NCI-H82 treated with DMSO at 0.1 percent for 48 hours (cell line): ENCODE measurements at regions not wholly inside any gene's neighbourhood (a gene's known extent, or its start where the extent isn't known, plus 50 kb on each side); places are given as distances from the start of the nearest gene placed in this dataset.
"Not testable (repeated sequence)": the region's sequence is repeated elsewhere in the genome, so short reads cannot be mapped to it uniquely, and the experiment has no call there.

Source experiments
- DNase-seq: peaks from one replicate; lab custom pipeline; 2025; ENCODE audit not compliant: unreplicated experiment; lab: John Stamatoyannopoulos, UW

DNA sequence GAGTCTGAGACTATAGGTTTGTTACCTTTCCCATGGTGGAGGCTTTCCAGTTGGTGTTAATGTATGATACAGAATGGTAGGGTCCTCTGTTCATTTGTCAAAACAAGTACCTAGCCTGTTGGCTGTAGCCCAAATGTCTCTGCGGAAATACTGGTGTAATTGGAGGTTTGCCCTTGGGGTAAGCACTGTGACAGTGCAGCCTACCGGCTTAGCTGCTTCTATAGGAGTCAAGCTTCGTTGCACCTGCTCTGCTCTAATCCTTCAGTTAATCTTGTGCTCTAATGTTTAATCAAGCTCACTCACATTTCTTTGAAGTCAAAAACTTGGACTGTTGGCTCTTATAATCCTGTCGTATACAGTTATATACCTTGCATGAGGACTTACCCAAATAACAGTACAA, 203.4 kb downstream of the CCNG2 start:
- DNase-seq = peak; percentile 57

DNA sequence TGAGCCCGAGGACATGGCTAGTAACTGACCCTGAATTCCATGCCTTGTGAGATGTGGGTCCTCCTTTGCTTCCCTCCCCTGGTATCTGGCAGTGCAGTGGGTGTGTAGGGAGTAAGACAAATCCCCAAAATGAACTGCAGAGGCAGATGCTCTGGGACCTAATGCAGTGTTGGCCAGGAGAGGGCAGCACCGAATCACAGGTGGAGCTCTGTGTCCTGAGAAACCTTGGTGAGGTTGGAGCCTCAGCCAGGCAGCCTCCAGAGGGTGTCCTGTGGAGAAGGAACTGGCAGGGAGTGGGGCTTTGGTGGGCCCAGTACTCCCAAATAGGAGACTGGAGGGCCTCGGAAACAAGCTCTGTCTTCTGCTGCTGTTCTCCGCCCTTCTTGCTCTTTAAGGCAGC, 209.9 kb downstream of the CCNG2 start:
- not testable (repeated sequence) for DNase-seq

DNA sequence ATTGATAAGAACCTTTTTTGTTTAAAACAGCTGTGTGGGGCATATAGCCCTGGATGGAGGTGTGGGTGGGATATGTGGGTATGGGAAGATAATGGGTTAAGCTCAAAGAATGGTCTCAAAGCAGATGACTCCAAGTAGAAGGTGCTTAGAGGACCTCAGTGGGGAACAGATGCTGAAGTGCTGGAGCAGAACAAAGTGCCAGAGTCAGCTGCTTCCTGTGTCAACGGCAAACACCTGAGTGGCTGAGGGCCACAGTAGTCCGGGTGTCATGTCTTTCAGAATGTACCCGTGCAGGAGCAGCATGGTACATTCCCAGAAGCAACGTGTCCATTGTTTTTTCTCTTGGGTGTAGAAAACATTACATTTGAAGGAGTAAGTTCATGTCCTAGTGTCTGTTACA, 210.6 kb downstream of the CCNG2 start:
- DNase-seq = no peak

DNA sequence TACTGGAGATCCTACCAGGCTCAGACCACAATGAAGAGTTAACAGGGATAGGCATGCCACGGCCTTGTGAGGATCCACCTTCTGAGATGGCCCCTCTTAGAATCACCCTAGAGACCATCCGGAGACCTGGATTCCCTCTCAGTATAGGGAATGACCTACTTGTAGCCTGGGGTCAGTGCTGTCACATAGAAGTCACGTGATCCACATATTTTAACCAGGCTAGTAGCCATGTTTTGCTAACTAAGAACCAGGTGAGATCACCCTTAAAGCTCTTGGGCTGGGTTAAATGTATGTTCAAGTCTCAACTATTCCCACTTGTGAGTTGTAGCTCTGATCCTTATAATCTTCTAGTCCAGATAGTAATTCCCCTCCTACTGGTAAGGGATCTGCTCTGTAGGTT, 215.4 kb downstream of the CCNG2 start:
- no peak for DNase-seq

- DNase-seq = no peak
Measured at GRCh38 chr4:77375866-77376607, 219.0 kb downstream of the CCNG2 start.

DNA sequence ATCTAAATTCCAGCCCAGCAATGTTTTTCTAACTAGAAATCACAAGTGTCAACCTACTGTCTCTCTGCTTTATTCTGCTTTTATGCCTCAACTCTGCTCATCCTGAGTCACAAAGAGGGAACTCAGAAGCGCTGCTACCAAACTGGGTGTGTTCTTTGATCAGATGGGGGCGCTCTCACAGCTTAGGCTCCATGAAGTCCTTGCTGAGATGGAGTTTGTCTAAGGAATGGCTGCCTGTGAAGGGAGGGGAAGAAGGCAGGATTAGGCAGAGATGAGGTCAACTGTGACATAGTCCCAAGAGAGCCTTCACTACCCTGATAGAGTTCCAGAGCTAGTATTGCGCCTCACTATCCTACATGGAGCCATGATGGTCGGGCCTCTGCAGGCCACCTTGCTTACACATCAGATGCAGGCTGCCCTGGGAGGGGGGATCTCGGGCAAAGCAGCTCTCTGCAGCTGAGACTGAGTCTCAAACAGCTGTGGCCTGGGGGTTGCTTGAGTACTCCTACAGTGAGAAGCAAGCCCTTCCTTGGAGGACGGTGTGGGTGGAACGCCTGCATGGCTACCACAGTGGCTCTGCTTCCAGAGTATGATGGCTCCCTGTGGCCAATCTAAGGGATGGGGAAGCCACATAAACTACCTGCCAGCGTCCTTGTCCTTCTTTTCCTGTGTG, 219.9 kb downstream of the CCNG2 start:
- DNase-seq = no peak

- DNase-seq = no peak
Measured at GRCh38 chr4:77384094-77384493, 221.5 kb upstream of the CXCL13 start.

- peak; percentile 0 for DNase-seq
Measured at GRCh38 chr4:77385124-77385969, 220.3 kb upstream of the CXCL13 start.

GRCh38 chr4:77393996-77394395, 211.6 kb upstream of the CXCL13 start:
- no peak for DNase-seq

DNA sequence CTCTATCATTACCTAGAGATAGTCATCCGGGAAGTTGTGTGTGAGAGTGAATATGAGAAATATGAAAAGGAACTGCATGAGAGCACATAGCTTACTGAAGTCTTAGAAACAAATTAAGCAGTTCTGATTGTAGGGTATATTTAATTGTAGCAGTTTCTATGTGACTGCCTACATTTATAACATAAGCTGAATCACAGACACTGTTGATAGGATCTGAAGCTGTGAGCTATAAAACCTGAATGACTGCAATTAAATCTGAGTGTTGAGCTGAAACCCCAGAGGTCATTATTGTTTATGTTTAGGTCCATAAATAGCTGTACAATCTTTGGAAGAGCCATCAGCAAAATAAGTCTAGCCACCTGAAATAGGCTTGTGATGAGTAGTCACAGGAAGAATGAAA, 210.1 kb upstream of the CXCL13 start:
- no peak for DNase-seq

DNA sequence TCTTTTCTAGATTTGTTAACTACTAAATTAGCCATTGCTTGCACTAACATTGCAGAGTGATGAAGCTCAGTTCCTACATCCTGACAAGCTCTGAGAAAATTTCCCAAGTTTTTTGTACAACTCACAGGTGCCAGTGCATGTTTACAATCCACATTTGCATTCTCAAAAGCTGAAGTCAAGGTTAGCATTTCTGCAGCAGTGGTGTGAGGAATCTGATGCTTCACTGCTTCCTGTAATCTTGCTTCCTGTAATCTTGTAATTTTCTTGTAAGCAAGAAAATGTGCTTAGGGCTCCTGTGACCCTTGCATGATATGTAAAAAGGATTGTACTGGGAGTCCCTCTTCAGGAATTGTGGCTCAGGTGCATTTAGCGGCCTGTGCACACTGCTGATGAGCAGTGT, 207.4 kb upstream of the CXCL13 start:
- no peak for DNase-seq

GRCh38 chr4:77399831-77400230, 205.8 kb upstream of the CXCL13 start:
- DNase-seq = no peak

DNA sequence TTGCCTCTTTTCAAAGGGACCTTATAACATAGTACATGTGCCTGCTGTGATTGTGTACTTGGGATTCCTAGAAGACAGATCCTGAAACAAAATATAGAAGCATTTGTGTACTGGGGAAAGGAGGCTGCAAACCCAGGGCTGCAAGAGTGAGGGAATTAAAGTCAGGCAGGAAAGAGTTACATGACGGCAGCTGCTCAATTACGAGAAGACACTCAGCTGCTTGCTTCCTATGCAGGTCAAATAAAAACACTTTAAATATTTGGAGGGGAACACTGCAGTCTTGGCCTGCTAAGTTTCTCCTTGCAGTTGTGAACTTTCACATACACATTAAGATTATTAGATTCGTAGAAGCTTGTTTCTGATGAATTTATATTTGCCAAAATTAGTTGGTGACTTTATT, 191.9 kb upstream of the CXCL13 start:
- DNase-seq = no peak

GRCh38 chr4:77415689-77416088, 189.9 kb upstream of the CXCL13 start:
- no peak for DNase-seq

DNA sequence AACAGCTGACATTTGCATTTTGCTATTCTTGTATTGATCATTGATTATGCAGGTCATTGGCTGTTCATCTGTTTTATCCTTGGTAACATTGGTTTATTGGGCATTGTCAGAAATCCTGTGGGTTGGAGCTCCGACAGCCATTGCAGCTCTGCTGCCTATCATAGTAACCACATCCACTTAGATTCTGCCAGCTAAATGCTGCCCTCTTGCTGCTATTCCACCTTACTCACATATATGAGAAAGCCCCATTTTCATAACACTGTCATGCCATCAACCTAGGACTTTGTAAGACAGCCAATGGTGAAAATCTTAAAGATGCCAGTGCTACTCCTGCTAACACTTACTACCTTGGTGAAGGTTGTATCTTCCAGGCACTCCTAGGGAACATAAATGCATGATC, 187.3 kb upstream of the CXCL13 start:
- DNase-seq = no peak

DNA sequence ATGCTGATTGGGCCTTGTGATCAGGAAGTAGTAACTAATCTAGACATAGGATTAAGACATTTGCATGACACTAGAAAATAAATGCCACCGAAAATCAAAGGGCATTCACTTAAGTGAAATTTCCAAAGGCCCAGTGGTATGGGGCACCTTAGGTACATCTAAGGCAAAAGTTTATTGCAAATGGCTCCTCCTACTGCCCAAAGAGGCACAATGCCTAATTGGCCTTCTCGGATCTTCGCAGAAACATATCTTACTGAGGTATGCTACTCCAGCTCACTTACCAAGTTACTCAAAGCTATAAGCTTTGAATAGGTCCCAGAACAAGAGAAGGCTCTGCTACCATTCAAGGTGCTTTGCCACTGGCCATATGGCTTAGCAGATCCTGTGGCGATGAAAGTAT, 174.8 kb upstream of the CXCL13 start:
- no peak for DNase-seq

- DNase-seq = no peak
Measured at GRCh38 chr4:77431546-77431945, 174.1 kb upstream of the CXCL13 start.

- no peak for DNase-seq
Measured at GRCh38 chr4:77432717-77433417, 172.8 kb upstream of the CXCL13 start.

DNA sequence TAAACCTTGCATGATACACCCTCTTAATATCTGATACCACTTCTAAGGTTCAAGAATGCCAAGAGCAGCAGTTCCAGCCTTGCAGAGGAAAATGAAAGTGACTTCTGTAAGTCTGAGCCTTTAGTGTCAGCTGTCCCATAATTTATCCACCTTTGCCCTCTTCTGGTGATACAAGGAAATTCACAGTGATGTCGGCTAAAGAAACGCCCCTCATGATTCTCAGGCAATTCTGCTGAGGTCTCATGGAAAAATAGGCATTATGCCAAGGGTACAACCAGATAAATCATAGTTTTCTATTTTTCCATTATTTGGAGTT, 172.2 kb upstream of the CXCL13 start:
- peak; percentile 31 for DNase-seq

DNA sequence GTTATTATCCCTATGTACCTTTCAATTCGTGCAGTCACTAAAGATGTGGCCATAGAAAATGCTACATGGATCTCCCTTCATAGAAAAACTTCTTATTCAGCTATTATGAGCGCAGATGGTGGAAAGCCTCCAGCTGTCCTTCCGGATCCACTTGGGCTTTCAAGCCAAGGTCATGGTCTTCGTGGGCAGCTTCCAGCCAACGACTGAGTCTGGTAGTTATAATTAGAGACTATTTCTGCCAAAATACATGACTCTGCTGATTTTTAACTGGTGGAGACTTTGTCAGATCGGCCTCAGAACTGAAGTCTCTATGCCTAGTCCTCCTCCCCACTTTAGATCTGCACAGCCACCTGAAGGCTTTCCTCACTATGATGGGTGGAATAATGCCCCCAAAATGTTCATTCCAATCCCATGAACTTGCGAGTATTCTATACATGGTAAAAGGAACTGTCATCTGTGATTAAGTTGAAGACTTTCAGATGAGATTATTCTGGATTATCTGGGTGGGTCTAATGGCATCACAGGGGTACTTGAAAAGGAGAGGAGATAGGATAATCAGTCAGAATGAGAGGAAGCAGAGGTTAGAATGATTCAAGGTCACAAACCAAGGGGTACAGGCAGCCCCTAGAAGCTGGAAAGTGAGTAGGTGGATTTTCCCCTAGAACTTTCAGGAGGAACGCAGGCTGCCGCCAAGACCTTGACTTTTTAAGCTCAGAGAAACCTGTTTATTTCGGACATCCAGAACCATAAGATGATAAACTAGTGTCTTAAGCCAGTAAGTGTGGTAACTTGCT, 171.1 kb upstream of the CXCL13 start:
- DNase-seq = no peak

DNA sequence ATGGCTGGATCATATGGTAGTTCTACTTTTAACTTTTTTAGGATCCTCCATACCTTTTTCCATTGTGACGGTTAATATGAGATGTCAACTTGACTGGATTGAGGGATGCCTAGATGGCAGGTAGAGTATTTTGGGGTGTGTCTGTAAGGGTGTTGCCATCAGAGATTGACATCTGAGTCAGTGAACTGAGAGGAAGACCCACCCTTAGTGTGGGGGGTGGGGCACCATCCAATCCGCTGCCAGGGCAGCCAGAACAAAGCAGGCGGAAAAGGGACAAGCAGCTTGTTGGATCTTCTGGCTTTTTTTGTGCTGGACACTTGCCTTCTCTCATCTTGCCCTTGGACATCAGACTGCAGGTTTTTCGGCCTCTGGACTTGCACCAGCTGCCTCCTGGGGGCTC, 168.5 kb upstream of the CXCL13 start:
- DNase-seq = no peak
